ENCODE measurements at regions not wholly inside any gene's neighbourhood (a gene's known extent, or its start where the extent isn't known, plus 50 kb on each side); places are given as distances from the start of the nearest gene placed in this dataset.

DNA sequence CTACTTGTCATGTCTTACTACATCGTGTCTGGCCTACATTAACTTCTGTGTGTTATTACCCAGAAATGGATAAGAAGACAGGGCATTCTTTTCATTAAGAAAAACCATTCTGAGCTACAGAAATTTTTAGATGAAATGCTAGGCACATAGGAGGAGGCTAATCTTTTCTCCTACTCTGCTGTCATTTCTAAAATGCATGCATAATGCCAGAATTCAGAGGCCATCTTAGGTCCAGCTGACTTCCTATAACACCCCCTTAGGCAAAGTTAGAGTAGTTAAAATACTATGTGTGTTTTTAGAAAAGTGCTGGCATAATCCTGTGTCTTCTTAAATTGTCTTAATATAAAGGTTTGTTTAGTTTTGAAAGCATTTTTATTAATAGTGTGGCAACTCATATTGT, 352.6 kb downstream of the CSNK1G3 start:
- no peak for FAIRE-seq
- TF ChIP-seq CTCF (optimal IDR thresholded peaks at IDR 0.05 in 1 of 3, IDR thresholded peaks at IDR 0.05 in 1 of 3, conservative IDR thresholded peaks at IDR 0.05 in 1 of 3; ENCODE audit: extremely low read depth in 1 of 3, insufficient read depth in 2 of 3, low read length in 3 of 3) (no peak), EZH2 (IDR thresholded peaks at IDR 0.05; ENCODE audit: low read length) (no peak)

DNA sequence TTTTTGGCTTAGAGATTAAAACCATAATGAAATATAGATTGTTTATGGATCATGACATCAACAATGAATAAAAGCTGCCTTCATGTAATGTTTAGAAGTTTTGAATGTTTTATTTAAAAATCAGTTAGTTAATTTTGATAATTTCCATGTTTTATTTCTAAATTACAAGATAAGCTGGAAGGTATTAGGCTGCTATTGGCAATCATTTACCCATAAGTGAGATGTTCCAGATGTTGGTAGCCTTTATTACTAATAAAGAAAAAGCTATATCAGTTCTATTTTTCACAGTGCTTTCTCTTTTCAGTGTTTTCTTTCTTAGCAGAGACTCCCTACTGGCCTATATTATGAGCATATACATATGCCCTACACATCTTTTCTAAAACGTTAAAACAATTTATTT, 347.0 kb downstream of the CSNK1G3 start:
- DNase-seq (ENCODE audit: low read depth, low spot score) (no peak), FAIRE-seq (no peak)
- Histone ChIP-seq H3K4me3 (ENCODE audit: control insufficient read depth in 2 of 3, extremely low read depth in 1 of 3, insufficient read depth in 2 of 3, low read depth in 1 of 3, low read length in 3 of 3) (no peak overlapping the region), H3K4me1 (ENCODE audit: control insufficient read depth, extremely low read depth, insufficient read depth, low read length) (no peaks in the 10 kb centered on the region), H3K9me1 (ENCODE audit: control insufficient read depth, extremely low read depth, insufficient read depth, low read length) (no peaks in the 10 kb centered on the region), H3K4me2 (ENCODE audit: control insufficient read depth, extremely low read depth, insufficient read depth, low read depth, low read length) (no peak overlapping the region), H3K9ac (ENCODE audit: control insufficient read depth, extremely low read depth, insufficient read depth, low read length) (no peak overlapping the region), H3K36me3 (ENCODE audit: control insufficient read depth in 2 of 2, extremely low read depth in 1 of 2, insufficient read depth in 2 of 2, low read length in 2 of 2) (no peaks in the 10 kb centered on the region), H2AFZ (ENCODE audit: control insufficient read depth, low read length) (no peak overlapping the region), H4K20me1 (ENCODE audit: control insufficient read depth, extremely low read depth, insufficient read depth, low read length) (no peaks in the 10 kb centered on the region), H3K27me3 (ENCODE audit: control insufficient read depth, extremely low read depth, insufficient read depth, low read length) (no peaks in the 10 kb centered on the region), H3K79me2 (ENCODE audit: control insufficient read depth, insufficient read depth, low read length) (no peaks in the 10 kb centered on the region), H3K9me3 (ENCODE audit: control insufficient read depth, low read depth, low read length) (no peaks in the 10 kb centered on the region), H3K27ac (ENCODE audit: control insufficient read depth, insufficient read depth, low read length) (no peak overlapping the region)
- TF ChIP-seq CTCF (optimal IDR thresholded peaks at IDR 0.05 in 1 of 3, IDR thresholded peaks at IDR 0.05 in 1 of 3, conservative IDR thresholded peaks at IDR 0.05 in 1 of 3; ENCODE audit: extremely low read depth in 1 of 3, insufficient read depth in 2 of 3, low read length in 3 of 3) (no peak), EZH2 (IDR thresholded peaks at IDR 0.05; ENCODE audit: low read length) (no peak)
- dilution Hi-C loops (cut with MboI; ENCODE audit: extremely low pct_ligation_motif_present, low sequenced_read_pairs), result no loop called here

More for the DNA sequence above, 352.6 kb downstream of the CSNK1G3 start:
- Histone ChIP-seq H3K9me3 (ENCODE audit: control insufficient read depth, low read depth, low read length) (no peaks in the 10 kb centered on the region), H4K20me1 (ENCODE audit: control insufficient read depth, extremely low read depth, insufficient read depth, low read length) (no peaks in the 10 kb centered on the region), H3K36me3 (ENCODE audit: control insufficient read depth in 2 of 2, extremely low read depth in 1 of 2, insufficient read depth in 2 of 2, low read length in 2 of 2) (no peaks in the 10 kb centered on the region), H3K9me1 (ENCODE audit: control insufficient read depth, extremely low read depth, insufficient read depth, low read length) (no peaks in the 10 kb centered on the region), H3K9ac (ENCODE audit: control insufficient read depth, extremely low read depth, insufficient read depth, low read length) (no peak overlapping the region), H2AFZ (ENCODE audit: control insufficient read depth, low read length) (no peak overlapping the region), H3K27me3 (ENCODE audit: control insufficient read depth, extremely low read depth, insufficient read depth, low read length) (no peaks in the 10 kb centered on the region), H3K4me1 (ENCODE audit: control insufficient read depth, extremely low read depth, insufficient read depth, low read length) (no peaks in the 10 kb centered on the region), H3K79me2 (ENCODE audit: control insufficient read depth, insufficient read depth, low read length) (no peaks in the 10 kb centered on the region), H3K4me2 (ENCODE audit: control insufficient read depth, extremely low read depth, insufficient read depth, low read depth, low read length) (no peak overlapping the region), H3K27ac (ENCODE audit: control insufficient read depth, insufficient read depth, low read length) (no peak overlapping the region), H3K4me3 (ENCODE audit: control insufficient read depth in 2 of 3, extremely low read depth in 1 of 3, insufficient read depth in 2 of 3, low read depth in 1 of 3, low read length in 3 of 3) (no peak overlapping the region)
- dilution Hi-C loops (cut with MboI; ENCODE audit: extremely low pct_ligation_motif_present, low sequenced_read_pairs), result no loop called here
- DNase-seq (ENCODE audit: low read depth, low spot score), result no peak

Data from keratinocyte (primary cell).